HCT116 (cell line): ENCODE measurements at regions not wholly inside any gene's neighbourhood (a gene's known extent, or its start where the extent isn't known, plus 50 kb on each side); places are given as distances from the start of the nearest gene placed in this dataset.

ENCODE experiments used
- ATAC-seq: fragments of 200-7000 bp; cut with Tn5 transposase; 2 replicates; pipeline ENCODE4 v1.9.1; 2020; ENCODE audit warnings: mild to moderate bottlenecking, moderate library complexity
- BruUV-seq: library from RNA; stranded (reverse); fragments of 400-500 nt; replicated peaks from 2 replicates; lab custom pipeline; 2021; lab: Mats Ljungman, UMichigan
- CTCF ChIA-PET: fragments of 300-600 bp; sonication (Branson Sonifier 250); formaldehyde crosslinking; loops from one replicate; lab custom pipeline; 2021; ENCODE audit warnings: antibody characterized with exemption; lab: Charles Lee
- POLR2A ChIA-PET: fragments of 300-600, 350-600 bp; sonication (Branson Sonifier 250); formaldehyde crosslinking; loops from one replicate; lab custom pipeline; 2021; ENCODE audit warnings: antibody characterized with exemption; lab: Charles Lee
- RAD21 ChIA-PET, 2 experiments: fragments of 300-600 bp; sonication (Branson Sonifier 250); formaldehyde crosslinking; loops; one replicate each; lab custom pipeline; 2023; ENCODE audit warnings: low total read pairs in 2 of 2; ENCODE audit not compliant: uncharacterized antibody in 2 of 2, unreplicated experiment in 2 of 2, low non-redundant PET in 1 of 2; lab: Charles Lee
- DNase-seq: peaks from one replicate; pipeline ENCODE4 v3.0.0-alpha.2; 2010; ENCODE audit warnings: low read depth, low spot score
- H2AFZ ChIP-seq: fragments of 200-600 bp; shearing (Covaris generic), sonication (generic); 2 replicates; pipeline ENCODE4 v1.6.1; 2017; ENCODE audit warnings: low read depth, mixed run types, mixed read lengths, antibody characterized with exemption, low read length; ENCODE audit not compliant: poor library complexity, severe bottlenecking
- H3K27ac ChIP-seq: 2 replicates; pipeline ENCODE4 v1.5.1; 2012; ENCODE audit warnings: low read depth, low read length
- H3K27me3 ChIP-seq: fragments of 200-600 bp; sonication (generic); 2 replicates; pipeline ENCODE4 v1.6.1; 2016; ENCODE audit warnings: mixed run types, low read length, mixed read lengths; ENCODE audit not compliant: insufficient read depth
- H3K36me3 ChIP-seq, 2 experiments: fragments of 200-500 bp in 1 of 2; fragments of 200-600 bp in 1 of 2; sonication (Bioruptor generic) in 1 of 2; sonication (generic) in 1 of 2; 2 replicates each; pipeline versions ENCODE4 v1.5.1 to v1.6.1; 2014 to 2016; ENCODE audit warnings: low read length in 2 of 2, inconsistent platforms in 1 of 2, mixed read lengths in 1 of 2, mixed run types in 1 of 2; ENCODE audit not compliant: insufficient read depth in 2 of 2, control insufficient read depth in 1 of 2
- H3K4me1 ChIP-seq, 2 experiments: fragments of 200-600 bp in 1 of 2; sonication (generic) in 1 of 2; 2 replicates each; pipeline versions ENCODE4 v1.5.1 to v1.6.1; 2012 to 2017; ENCODE audit warnings: low read length in 2 of 2, inconsistent platforms in 1 of 2, mild to moderate bottlenecking in 1 of 2, mixed read lengths in 1 of 2, mixed run types in 1 of 2, moderate library complexity in 1 of 2; ENCODE audit not compliant: insufficient read depth in 2 of 2, control insufficient read depth in 1 of 2
- H3K4me2 ChIP-seq: fragments of 200-600 bp; sonication (generic); 2 replicates; pipeline ENCODE4 v1.6.1; 2017; ENCODE audit warnings: mixed run types, low read length, mixed read lengths
- H3K4me3 ChIP-seq, 2 experiments: fragments of 200-600 bp in 1 of 2; sonication (generic) in 1 of 2; replicated peaks in 1 of 2; 2 replicates each; pipeline ENCODE4 v1.5.1; 2011 to 2016; ENCODE audit warnings: low read length in 2 of 2, control low read depth in 1 of 2, low read depth in 1 of 2, mild to moderate bottlenecking in 1 of 2, mixed read lengths in 1 of 2, mixed run types in 1 of 2
- H3K79me2 ChIP-seq: fragments of 200-600 bp; sonication (generic); 2 replicates; pipeline ENCODE4 v1.6.1; 2017; ENCODE audit warnings: mild to moderate bottlenecking, mixed run types, low read length, moderate library complexity, mixed read lengths; ENCODE audit not compliant: insufficient read depth
- H3K9ac ChIP-seq: fragments of 200-600 bp; sonication (generic); 2 replicates; pipeline ENCODE4 v1.6.1; 2016; ENCODE audit warnings: low read length, mixed read lengths
- H3K9me2 ChIP-seq: fragments of 200-600 bp; sonication (generic), shearing (Covaris generic); 2 replicates; pipeline ENCODE4 v1.6.1; 2017; ENCODE audit warnings: mixed run types, mild to moderate bottlenecking, moderate library complexity; ENCODE audit not compliant: insufficient read depth
- H3K9me3 ChIP-seq, 2 experiments: fragments of 200-500 bp in 1 of 2; fragments of 200-600 bp in 1 of 2; sonication (Bioruptor generic) in 1 of 2; sonication (generic) in 1 of 2; 2 replicates each; pipeline ENCODE4 v1.6.1; 2014 to 2017; ENCODE audit warnings: low read length in 2 of 2, mixed read lengths in 2 of 2, inconsistent platforms in 1 of 2, low read depth in 1 of 2, mild to moderate bottlenecking in 1 of 2, mixed run types in 1 of 2, moderate library complexity in 1 of 2; ENCODE audit not compliant: control insufficient read depth in 1 of 2, insufficient read depth in 1 of 2
- H4K20me1 ChIP-seq: fragments of 200-600 bp; sonication (generic), shearing (Covaris generic); 2 replicates; pipeline ENCODE4 v1.6.1; 2017; ENCODE audit warnings: mixed run types, mild to moderate bottlenecking, moderate library complexity; ENCODE audit not compliant: insufficient read depth
- CBX3 ChIP-seq: IDR thresholded peaks from 2 replicates; pipeline ENCODE4 v1.6.1; 2012; ENCODE audit warnings: low read depth
- CEBPB ChIP-seq: IDR thresholded peaks from 2 replicates; pipeline ENCODE4 v1.6.1; 2012; ENCODE audit warnings: low read depth
- EGR1 ChIP-seq: IDR thresholded peaks from 2 replicates; pipeline ENCODE4 v1.6.1; 2012; ENCODE audit warnings: low read depth
- ELF1 ChIP-seq: IDR thresholded peaks from 2 replicates; pipeline ENCODE4 v1.6.1; 2012; ENCODE audit warnings: low read depth, borderline replicate concordance
- EZH2 ChIP-seq: fragments of 200-600 bp; sonication (generic); IDR thresholded peaks from 2 replicates; pipeline ENCODE4 v1.6.1; 2017; ENCODE audit warnings: antibody characterized with exemption, mixed run types
- EZH2phosphoT487 ChIP-seq: fragments of 200-600 bp; IDR thresholded peaks from 2 replicates; pipeline ENCODE4 v1.6.1; 2018; ENCODE audit warnings: antibody characterized with exemption, borderline replicate concordance
- FOSL1 ChIP-seq: IDR thresholded peaks from 2 replicates; pipeline ENCODE4 v1.6.1; 2012; ENCODE audit warnings: low read depth
- JUND ChIP-seq: IDR thresholded peaks from 2 replicates; pipeline ENCODE4 v1.6.1; 2012
- MAX ChIP-seq: IDR thresholded peaks from 2 replicates; pipeline ENCODE4 v1.6.1; 2012
- POLR2A ChIP-seq: IDR thresholded peaks from 2 replicates; pipeline ENCODE4 v1.7.0; 2011; ENCODE audit warnings: borderline replicate concordance; ENCODE audit not compliant: insufficient read depth, insufficient read length; ENCODE audit errors: extremely low read depth
- POLR2AphosphoS5 ChIP-seq: IDR thresholded peaks from 2 replicates; pipeline ENCODE4 v1.6.1; 2011; ENCODE audit warnings: mild to moderate bottlenecking, low read depth, low read length, moderate library complexity
- RAD21 ChIP-seq: IDR thresholded peaks from 2 replicates; pipeline ENCODE4 v1.6.1; 2012; ENCODE audit warnings: low read depth, mild to moderate bottlenecking
- REST ChIP-seq: IDR thresholded peaks from 2 replicates; pipeline ENCODE4 v1.6.1; 2012; ENCODE audit warnings: low read depth
- SIN3A ChIP-seq: IDR thresholded peaks from 2 replicates; pipeline ENCODE4 v1.6.1; 2012; ENCODE audit warnings: low read depth
- SP1 ChIP-seq: IDR thresholded peaks from 2 replicates; pipeline ENCODE4 v1.6.1; 2012; ENCODE audit warnings: low read depth
- SRF ChIP-seq: IDR thresholded peaks from 2 replicates; pipeline ENCODE4 v1.6.1; 2012; ENCODE audit warnings: low read depth
- YY1 ChIP-seq: IDR thresholded peaks from 2 replicates; pipeline ENCODE4 v1.6.1; 2011; ENCODE audit warnings: low read length, low read depth, moderate library complexity, mild to moderate bottlenecking; ENCODE audit not compliant: insufficient replicate concordance; ENCODE audit errors: extremely low read depth
- ZFX ChIP-seq: fragments of 450-650 bp; IDR thresholded peaks from 2 replicates; pipeline ENCODE4 v1.6.1; 2017
- ZNF274 ChIP-seq: fragments of 200-500 bp; sonication (Bioruptor generic); IDR thresholded peaks from 2 replicates; pipeline ENCODE4 v1.6.1; 2014; ENCODE audit warnings: mild to moderate bottlenecking, low read depth, low read length, inconsistent platforms
- intact Hi-C: fragments of 100-400 bp; cut with micrococcal nuclease; formaldehyde crosslinking; loops from 2 replicates; pipeline ENCODE4 v1.10.0; 2022
- TF ChIP-seq, protein P1 (sequence below): IDR thresholded peaks from 2 replicates; pipeline ENCODE4 v1.6.1; 2012

DNA sequence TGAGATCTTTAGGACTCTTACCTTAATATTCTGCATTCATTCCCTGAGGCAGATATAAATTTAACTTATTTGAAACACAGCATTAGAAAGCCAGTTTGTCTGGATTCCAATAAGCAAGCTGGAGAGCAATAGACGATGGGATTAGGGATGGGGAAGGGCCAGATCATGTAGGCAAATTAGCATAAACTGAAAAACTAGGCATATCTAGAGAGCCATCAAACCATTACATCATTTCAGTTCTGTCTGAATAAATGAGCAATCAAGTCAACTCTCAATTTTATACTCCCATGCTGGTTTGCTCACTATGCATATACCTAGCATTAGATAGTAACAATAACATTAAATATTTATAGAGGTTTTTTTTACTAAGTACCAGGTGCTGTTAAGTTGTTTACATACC lies 583.6 kb upstream of the LRRN3 start:
- intact Hi-C loops, result no loop called here
- Histone ChIP-seq H2AFZ (no peak overlapping the region), H3K4me1 (no peaks in the 10 kb centered on the region), H3K27me3 (no peaks in the 10 kb centered on the region), H3K4me3 (no peak overlapping the region), H3K9me3 (no peaks in the 10 kb centered on the region), H3K36me3 (no peaks in the 10 kb centered on the region), H3K4me2 (no peak overlapping the region), H3K27ac (no peak overlapping the region), H4K20me1 (no peaks in the 10 kb centered on the region), H3K9me2 (no peaks in the 10 kb centered on the region), H3K79me2 (no peaks in the 10 kb centered on the region), H3K9ac (no peak overlapping the region)
- POLR2A ChIA-PET, result no interaction called here
- no TSS peak for BruUV-seq
- RAD21 ChIA-PET, result no interaction called here
- CTCF ChIA-PET, result no interaction called here
- DNase-seq (no peak), ATAC-seq (no peak)
- TF ChIP-seq ZNF274, result no peak
- TF ChIP-seq YY1, result no peak
- TF ChIP-seq, protein P1, sequence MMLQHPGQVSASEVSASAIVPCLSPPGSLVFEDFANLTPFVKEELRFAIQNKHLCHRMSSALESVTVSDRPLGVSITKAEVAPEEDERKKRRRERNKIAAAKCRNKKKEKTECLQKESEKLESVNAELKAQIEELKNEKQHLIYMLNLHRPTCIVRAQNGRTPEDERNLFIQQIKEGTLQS, result no peak
- no peak for TF ChIP-seq CEBPB
- no peak for TF ChIP-seq ZFX
- no peak for TF ChIP-seq POLR2A
- TF ChIP-seq REST, result no peak
- no peak for TF ChIP-seq ELF1
- TF ChIP-seq JUND, result no peak
- no peak for TF ChIP-seq RAD21
- no peak for TF ChIP-seq POLR2AphosphoS5
- TF ChIP-seq EGR1, result no peak
- TF ChIP-seq FOSL1, result no peak
- TF ChIP-seq MAX, result no peak
- no peak for TF ChIP-seq SRF
- TF ChIP-seq SP1, result no peak
- TF ChIP-seq EZH2, result no peak
- TF ChIP-seq CBX3, result no peak
- TF ChIP-seq SIN3A, result no peak
- no peak for TF ChIP-seq EZH2phosphoT487
